Brain pericyte (primary cell): ENCODE measurements at regions not wholly inside any gene's neighbourhood (a gene's known extent, or its start where the extent isn't known, plus 50 kb on each side); places are given as distances from the start of the nearest gene placed in this dataset.
"Not testable (repeated sequence)": the region's sequence is repeated elsewhere in the genome, so short reads cannot be mapped to it uniquely, and the experiment has no call there.

Experiments used
- DNase-seq: peaks from one replicate; pipeline ENCODE4 v3.0.0-alpha.2; 2012; ENCODE audit warnings: low read depth, low spot score

GRCh38 chr21:27528697-27529096 lies 561.8 kb upstream of the ADAMTS5 start:
- DNase-seq, result no peak

- DNase-seq, result no peak
Measured at GRCh38 chr21:27526451-27526850, 559.6 kb upstream of the ADAMTS5 start.

- no peak for DNase-seq
Measured at GRCh38 chr21:27525780-27526179, 558.9 kb upstream of the ADAMTS5 start.

- DNase-seq, result peak; percentile 51
Measured at GRCh38 chr21:27519361-27519760, 552.5 kb upstream of the ADAMTS5 start.

- DNase-seq, result not testable (repeated sequence)
Measured at GRCh38 chr21:27517177-27517576, 550.3 kb upstream of the ADAMTS5 start.

- no peak for DNase-seq
Measured at GRCh38 chr21:27515676-27516075, 548.8 kb upstream of the ADAMTS5 start.

GRCh38 chr21:27513825-27514224 lies 546.9 kb upstream of the ADAMTS5 start:
- no peak for DNase-seq

- DNase-seq, result no peak
Measured at GRCh38 chr21:27513016-27513415, 546.1 kb upstream of the ADAMTS5 start.

- no peak for DNase-seq
Measured at GRCh38 chr21:27511233-27511632, 544.3 kb upstream of the ADAMTS5 start.

- no peak for DNase-seq
Measured at GRCh38 chr21:27507695-27508094, 540.8 kb upstream of the ADAMTS5 start.

- peak; percentile 11 for DNase-seq
Measured at GRCh38 chr21:27505516-27505915, 538.6 kb upstream of the ADAMTS5 start.

- DNase-seq, result no peak
Measured at GRCh38 chr21:27502801-27503200, 535.9 kb upstream of the ADAMTS5 start.

- DNase-seq, result no peak
Measured at GRCh38 chr21:27498025-27498424, 531.1 kb upstream of the ADAMTS5 start.

GRCh38 chr21:27495836-27496235 lies 528.9 kb upstream of the ADAMTS5 start:
- DNase-seq, result no peak

GRCh38 chr21:27493542-27493941 lies 526.7 kb upstream of the ADAMTS5 start:
- DNase-seq, result no peak

- no peak for DNase-seq
Measured at GRCh38 chr21:27487676-27488075, 520.8 kb upstream of the ADAMTS5 start.

GRCh38 chr21:27480841-27481261 lies 514.0 kb upstream of the ADAMTS5 start:
- DNase-seq, result no peak

GRCh38 chr21:27477296-27477695 lies 510.4 kb upstream of the ADAMTS5 start:
- DNase-seq, result no peak

GRCh38 chr21:27476696-27477095 lies 509.8 kb upstream of the ADAMTS5 start:
- DNase-seq, result no peak

- DNase-seq, result no peak
Measured at GRCh38 chr21:27475363-27475955, 508.6 kb upstream of the ADAMTS5 start.

GRCh38 chr21:27467366-27467765 lies 500.5 kb upstream of the ADAMTS5 start:
- no peak for DNase-seq

- no peak for DNase-seq
Measured at GRCh38 chr21:27466140-27466539, 499.3 kb upstream of the ADAMTS5 start.

GRCh38 chr21:27464648-27465047 lies 497.8 kb upstream of the ADAMTS5 start:
- no peak for DNase-seq

- DNase-seq, result no peak
Measured at GRCh38 chr21:27462726-27463125, 495.8 kb upstream of the ADAMTS5 start.
